Neutrophil (primary cell): ENCODE measurements at regions not wholly inside any gene's neighbourhood (a gene's known extent, or its start where the extent isn't known, plus 50 kb on each side); places are given as distances from the start of the nearest gene placed in this dataset.

Source experiments
- H3K27ac ChIP-seq: fragments of 200-600 bp; sonication (generic); 2 replicates; pipeline ENCODE4 v1.5.1; 2016; ENCODE audit warnings: mild to moderate bottlenecking, moderate library complexity
- H3K27me3 ChIP-seq: fragments of 200-600 bp; sonication (generic); 2 replicates; pipeline ENCODE4 v1.6.0; 2016; ENCODE audit warnings: mild to moderate bottlenecking
- H3K36me3 ChIP-seq: fragments of 200-600 bp; sonication (generic); 2 replicates; pipeline ENCODE4 v1.5.1; 2017
- H3K4me1 ChIP-seq, 2 experiments: fragments of 200-600 bp in 1 of 2; sonication (generic) in 1 of 2; 1 replicate in 1 of 2; 2 replicates in 1 of 2; pipeline versions ENCODE4 v1.5.1 to v1.6.1; 2013 to 2016; ENCODE audit warnings: low read depth in 1 of 2, low read length in 1 of 2, mild to moderate bottlenecking in 1 of 2, moderate library complexity in 1 of 2; ENCODE audit not compliant: control insufficient read depth in 1 of 2, insufficient read depth in 1 of 2
- H3K4me3 ChIP-seq, 2 experiments: fragments of 200-600 bp in 1 of 2; sonication (generic) in 1 of 2; 1 replicate in 1 of 2; 2 replicates in 1 of 2; pipeline ENCODE4 v1.5.1; 2013 to 2016; ENCODE audit warnings: low read depth in 1 of 2, low read length in 1 of 2, mild to moderate bottlenecking in 1 of 2, moderate library complexity in 1 of 2
- H3K9me3 ChIP-seq: fragments of 200-600 bp; sonication (generic); 2 replicates; pipeline ENCODE4 v1.5.1; 2016
- CTCF ChIP-seq: fragments of 200-600 bp; sonication (generic); IDR thresholded peaks from 2 replicates; pipeline ENCODE4 v1.5.1; 2016; ENCODE audit warnings: antibody characterized with exemption

- no peaks in the 10 kb centered on the region for H3K36me3 ChIP-seq
- no peaks in the 10 kb centered on the region for H3K4me1 ChIP-seq
- H3K4me3 ChIP-seq = no peak overlapping the region
- no peak overlapping the region for H3K27ac ChIP-seq
- H3K27me3 ChIP-seq = no peaks in the 10 kb centered on the region
- no peak for TF ChIP-seq CTCF
- no peaks in the 10 kb centered on the region for H3K9me3 ChIP-seq
Observed at GRCh38 chr12:126198966-126199692, 1133.9 kb downstream of the AACS start.

- no peaks in the 10 kb centered on the region for H3K27me3 ChIP-seq
- no peak overlapping the region for H3K27ac ChIP-seq
- TF ChIP-seq CTCF = no peak
- H3K4me3 ChIP-seq = no peak overlapping the region
- H3K4me1 ChIP-seq = no peaks in the 10 kb centered on the region
- no peaks in the 10 kb centered on the region for H3K9me3 ChIP-seq
- no peaks in the 10 kb centered on the region for H3K36me3 ChIP-seq
Observed at GRCh38 chr12:126201981-126202537, 1136.8 kb downstream of the AACS start.

GRCh38 chr12:126204326-126204725 lies 1139.1 kb downstream of the AACS start:
- Histone ChIP-seq H3K36me3 (no peaks in the 10 kb centered on the region), H3K27ac (no peak overlapping the region), H3K27me3 (no peaks in the 10 kb centered on the region), H3K9me3 (no peaks in the 10 kb centered on the region), H3K4me3 (no peak overlapping the region), H3K4me1 (no peaks in the 10 kb centered on the region)
- TF ChIP-seq CTCF = no peak

- no peaks in the 10 kb centered on the region for H3K4me1 ChIP-seq
- no peaks in the 10 kb centered on the region for H3K9me3 ChIP-seq
- H3K27me3 ChIP-seq = no peaks in the 10 kb centered on the region
- no peaks in the 10 kb centered on the region for H3K36me3 ChIP-seq
- H3K4me3 ChIP-seq = no peak overlapping the region
- TF ChIP-seq CTCF = no peak
- H3K27ac ChIP-seq = no peak overlapping the region
Observed at GRCh38 chr12:126210026-126210425, 1144.8 kb downstream of the AACS start.

GRCh38 chr12:126210448-126210847 lies 1145.2 kb downstream of the AACS start:
- H3K27me3 ChIP-seq = no peaks in the 10 kb centered on the region
- H3K9me3 ChIP-seq = no peaks in the 10 kb centered on the region
- TF ChIP-seq CTCF = no peak
- H3K4me3 ChIP-seq = no peak overlapping the region
- H3K36me3 ChIP-seq = no peaks in the 10 kb centered on the region
- H3K27ac ChIP-seq = no peak overlapping the region
- H3K4me1 ChIP-seq = no peaks in the 10 kb centered on the region
